Astrocyte of the spinal cord (primary cell): ENCODE measurements at regions not wholly inside any gene's neighbourhood (a gene's known extent, or its start where the extent isn't known, plus 50 kb on each side); places are given as distances from the start of the nearest gene placed in this dataset.

Source experiments
- DNase-seq: peaks from one replicate; pipeline ENCODE4 v3.0.0; 2011; ENCODE audit warnings: low read depth, low spot score
- H3K4me3 ChIP-seq: 2 replicates; pipeline ENCODE4 v1.5.1; 2011; ENCODE audit warnings: low read depth, mild to moderate bottlenecking, low read length, moderate library complexity
- CTCF ChIP-seq: IDR thresholded peaks from 2 replicates; pipeline ENCODE4 v1.5.1; 2012; ENCODE audit warnings: low read depth, mild to moderate bottlenecking, low read length, inconsistent platforms
- in situ Hi-C: cut with HindIII; loops from 2 replicates; pipeline ENCODE4 v1.10.0; 2017; ENCODE audit warnings: low sequenced_read_pairs

- no peak overlapping the region for H3K4me3 ChIP-seq
- in situ Hi-C loops, result no loop called here
- no peak for TF ChIP-seq CTCF
- no peak for DNase-seq
These were observed 96.0 kb upstream of the TMEM168 start for GRCh38 chr7:112886208-112886607.

- no peak for TF ChIP-seq CTCF
- in situ Hi-C loops, result no loop called here
- no peak for DNase-seq
- H3K4me3 ChIP-seq, result no peak overlapping the region
These were observed 92.8 kb upstream of the TMEM168 start for GRCh38 chr7:112882991-112883390.

- in situ Hi-C loops, result no loop called here
- H3K4me3 ChIP-seq, result no peak overlapping the region
- TF ChIP-seq CTCF, result no peak
- no peak for DNase-seq
These were observed 92.3 kb upstream of the TMEM168 start for GRCh38 chr7:112882511-112882910.

GRCh38 chr7:112882022-112882421 lies 91.8 kb upstream of the TMEM168 start:
- DNase-seq, result no peak
- no peak overlapping the region for H3K4me3 ChIP-seq
- TF ChIP-seq CTCF, result no peak
- in situ Hi-C loops, result no loop called here

GRCh38 chr7:112880818-112881418 lies 90.7 kb upstream of the TMEM168 start:
- in situ Hi-C loops, result no loop called here
- TF ChIP-seq CTCF, result no peak
- H3K4me3 ChIP-seq, result no peak overlapping the region
- DNase-seq, result no peak

- no peak for TF ChIP-seq CTCF
- in situ Hi-C loops, result no loop called here
- no peak for DNase-seq
- no peak overlapping the region for H3K4me3 ChIP-seq
These were observed 87.7 kb upstream of the TMEM168 start for GRCh38 chr7:112877691-112878460.
